SHP77 (cell line): ENCODE measurements at regions not wholly inside any gene's neighbourhood (a gene's known extent, or its start where the extent isn't known, plus 50 kb on each side); places are given as distances from the start of the nearest gene placed in this dataset.

Experiments used
- DNase-seq, 2 experiments: peaks; one replicate each; lab custom pipeline; 2025; lab: John Stamatoyannopoulos, UW

- DNase-seq, result no peak
Observed at GRCh38 chr1:98330224-98330623, 331.3 kb upstream of the SNX7 start.

DNA sequence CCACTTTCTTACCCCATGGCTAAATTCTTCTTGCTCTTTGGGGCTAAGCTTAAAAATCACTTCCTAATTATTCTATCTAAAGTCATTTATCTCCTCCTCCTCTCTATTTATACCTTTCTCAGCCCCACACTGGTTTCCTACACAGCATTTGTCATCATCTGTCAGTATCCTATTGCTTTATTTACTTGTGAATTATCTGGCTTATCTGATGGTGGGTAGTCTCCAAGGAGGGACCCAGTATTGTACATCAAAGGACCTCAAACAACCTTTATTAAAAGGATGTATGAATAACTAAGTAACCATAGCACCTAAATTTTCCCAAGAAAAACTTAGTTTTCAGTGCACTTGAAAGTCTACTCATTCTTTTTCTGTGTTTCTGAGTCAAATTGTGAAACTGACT is 332.7 kb upstream of the SNX7 start:
- DNase-seq, result no peak

DNA sequence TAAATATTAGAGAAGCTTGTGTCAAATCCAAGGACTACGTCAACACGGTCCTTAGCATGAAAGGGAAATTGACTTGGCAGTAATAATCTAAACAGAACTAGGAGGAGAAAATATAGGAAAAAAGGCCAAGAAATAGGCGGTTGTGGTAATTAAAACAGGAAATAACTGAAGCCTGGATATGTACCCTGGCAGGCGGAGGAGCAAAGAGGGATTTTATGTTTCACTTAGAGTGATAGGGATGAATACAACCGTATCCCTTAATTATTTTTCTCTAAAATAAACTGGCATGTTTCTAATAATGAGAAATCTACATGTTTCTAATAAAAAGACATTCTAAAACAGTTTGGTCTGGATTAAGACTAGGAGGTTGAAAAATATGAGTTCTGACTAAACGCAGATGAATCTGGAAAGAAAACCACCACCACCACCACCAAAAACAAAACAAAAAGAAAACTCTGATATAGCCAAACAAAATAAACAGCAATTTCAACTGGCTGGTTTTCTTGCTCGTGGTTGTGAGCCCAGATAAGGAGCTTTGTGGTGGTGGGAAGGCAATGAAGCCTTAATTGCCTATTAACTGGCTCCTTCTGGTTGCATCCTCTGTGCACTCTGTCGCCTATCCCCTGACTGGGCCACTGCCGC is 334.2 kb upstream of the SNX7 start:
- DNase-seq, result no peak

DNA sequence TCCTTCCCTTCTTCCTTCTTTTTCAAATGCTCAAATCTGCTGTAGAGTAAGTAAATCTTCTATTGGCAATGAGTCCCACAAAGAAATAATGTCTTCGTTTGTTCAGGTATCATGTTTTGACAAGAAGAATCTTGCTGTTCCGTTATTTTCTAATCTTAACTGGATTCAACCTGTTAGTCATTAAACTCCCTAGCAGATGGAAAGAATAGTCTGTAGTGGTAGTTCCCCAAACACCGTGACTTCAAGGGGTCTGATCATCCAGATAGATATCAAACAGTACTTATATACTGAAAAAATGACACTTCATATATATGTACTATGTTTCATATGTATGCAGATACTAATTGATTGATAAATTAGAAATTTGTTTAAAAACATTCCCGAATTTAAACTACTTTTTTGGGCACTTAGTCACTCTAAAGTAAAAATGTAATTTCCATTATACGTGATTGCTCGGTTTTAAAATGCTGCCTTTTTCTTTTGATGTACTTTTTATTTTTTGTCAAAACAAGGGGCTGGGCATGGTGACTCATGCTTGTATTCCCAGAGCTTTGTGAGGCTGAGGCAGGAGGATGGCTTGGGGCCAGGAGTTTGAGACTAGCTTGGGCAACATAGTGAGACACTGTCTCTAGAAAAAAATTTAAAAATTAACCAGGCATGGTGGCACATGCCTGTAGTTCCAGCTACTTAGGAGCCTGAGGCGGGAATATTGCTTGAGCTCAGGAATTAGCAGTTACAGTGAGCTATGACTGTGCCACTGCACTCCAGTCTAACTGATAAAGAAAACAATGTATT is 335.7 kb upstream of the SNX7 start:
- DNase-seq, result no peak

DNA sequence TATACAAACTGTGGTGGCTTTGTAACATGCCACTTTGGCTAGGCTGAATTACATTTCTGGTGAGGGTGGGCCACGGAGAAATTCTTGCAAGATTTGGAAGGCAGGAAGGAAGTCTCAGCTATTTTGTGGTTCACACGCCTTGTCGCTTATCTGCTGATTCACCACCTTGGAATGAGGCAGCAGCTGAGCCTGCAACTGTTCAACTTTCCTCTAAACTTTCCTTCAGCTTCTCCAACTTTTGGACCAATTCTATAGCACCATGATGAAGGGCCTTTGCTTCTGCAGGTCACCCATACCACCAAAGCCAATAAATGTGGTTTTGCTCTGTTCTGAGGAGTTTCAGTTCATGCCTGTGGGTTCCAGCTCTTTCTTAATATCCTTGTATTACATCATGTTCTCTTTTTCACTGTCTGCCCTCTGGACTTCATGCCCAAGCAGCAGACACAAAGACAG is 337.6 kb upstream of the SNX7 start:
- no peak for DNase-seq

DNA sequence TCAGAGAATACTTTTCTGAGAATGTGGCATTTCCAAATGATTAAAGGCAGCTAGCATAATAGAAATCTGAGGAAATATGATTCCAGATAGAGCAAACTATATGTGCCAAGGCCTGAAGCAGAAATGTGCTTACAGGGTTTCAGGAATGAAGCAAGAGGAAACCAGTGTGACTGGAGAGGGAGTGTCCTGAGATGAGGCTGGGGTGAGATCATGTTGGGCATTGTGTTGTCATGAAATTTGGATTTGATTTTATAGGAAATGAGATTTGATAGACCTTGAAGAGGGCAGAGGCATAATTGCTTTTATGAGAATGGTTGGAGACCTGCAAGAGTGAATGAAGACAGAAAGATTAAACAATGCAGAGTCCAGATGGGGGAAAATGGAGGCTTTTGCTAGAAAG is 338.1 kb upstream of the SNX7 start:
- no peak for DNase-seq

GRCh38 chr1:98322966-98323365 is 338.6 kb upstream of the SNX7 start:
- DNase-seq, result no peak

GRCh38 chr1:98322086-98322485 is 339.4 kb upstream of the SNX7 start:
- DNase-seq, result no peak

DNA sequence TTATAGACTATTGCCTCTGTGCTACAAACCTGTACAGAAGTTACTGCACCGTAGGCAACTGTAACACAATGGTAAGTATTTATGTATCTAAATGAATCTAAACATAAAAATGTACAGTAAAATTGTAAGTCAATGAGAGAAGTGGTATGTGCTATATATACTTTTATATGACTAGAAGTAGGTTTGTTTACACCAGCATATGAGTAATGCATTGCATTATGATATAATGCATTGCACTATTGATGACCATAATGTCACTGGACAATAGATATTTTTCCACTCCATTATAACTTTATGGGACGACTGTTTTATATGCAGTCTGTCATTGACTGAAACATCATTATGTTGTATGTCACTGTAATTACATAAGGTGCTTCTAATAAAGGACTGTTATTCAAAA is 340.3 kb upstream of the SNX7 start:
- DNase-seq, result no peak

DNA sequence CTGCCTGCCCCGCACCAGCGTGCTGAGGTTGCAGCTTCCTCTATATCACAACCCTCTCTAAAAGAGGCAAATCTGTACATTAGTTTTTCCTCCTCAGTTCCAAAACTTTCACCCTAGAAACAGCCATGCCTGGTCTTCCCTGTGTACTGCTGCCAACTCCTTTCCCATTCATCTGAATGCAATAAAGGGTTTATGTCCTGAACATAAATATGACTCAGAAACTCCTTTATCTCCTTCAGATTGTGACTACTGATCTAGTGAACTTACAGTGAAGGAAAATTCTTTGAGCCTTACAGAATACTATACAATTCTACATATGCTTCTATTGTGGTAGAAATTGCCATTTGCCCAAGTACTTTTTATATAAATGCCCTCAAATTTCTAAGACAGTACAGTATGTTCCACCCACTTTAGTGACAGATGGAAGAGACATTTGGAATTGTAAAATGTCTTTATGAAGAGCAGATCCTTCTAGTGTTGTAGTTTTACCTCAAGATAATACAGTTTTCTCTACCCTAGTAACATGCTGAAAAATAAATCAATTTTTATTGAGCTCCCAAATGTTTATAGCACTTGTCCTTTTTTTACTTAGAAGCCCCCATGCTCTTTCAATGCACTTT is 345.1 kb upstream of the SNX7 start:
- no peak for DNase-seq

DNA sequence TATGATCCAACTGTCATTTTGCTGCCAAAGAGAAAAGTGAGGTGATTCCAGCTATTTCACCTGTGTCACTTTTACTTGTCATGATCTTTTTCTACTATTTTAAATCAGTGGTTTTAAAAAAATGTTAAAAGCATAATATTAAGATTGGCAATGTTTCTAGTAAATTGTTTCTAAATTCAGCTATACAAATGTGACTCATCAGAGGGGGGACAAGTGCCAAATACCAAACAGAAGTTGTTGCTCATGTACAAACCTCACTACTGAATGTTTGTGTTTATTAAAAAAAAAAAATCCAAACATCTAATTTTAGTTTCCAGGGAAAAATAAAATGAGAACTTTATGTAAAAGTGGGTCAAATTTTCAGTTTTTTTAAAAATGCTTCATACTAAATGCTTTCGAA is 346.2 kb upstream of the SNX7 start:
- no peak for DNase-seq

GRCh38 chr1:98314601-98315000 is 346.9 kb upstream of the SNX7 start:
- no peak for DNase-seq

DNA sequence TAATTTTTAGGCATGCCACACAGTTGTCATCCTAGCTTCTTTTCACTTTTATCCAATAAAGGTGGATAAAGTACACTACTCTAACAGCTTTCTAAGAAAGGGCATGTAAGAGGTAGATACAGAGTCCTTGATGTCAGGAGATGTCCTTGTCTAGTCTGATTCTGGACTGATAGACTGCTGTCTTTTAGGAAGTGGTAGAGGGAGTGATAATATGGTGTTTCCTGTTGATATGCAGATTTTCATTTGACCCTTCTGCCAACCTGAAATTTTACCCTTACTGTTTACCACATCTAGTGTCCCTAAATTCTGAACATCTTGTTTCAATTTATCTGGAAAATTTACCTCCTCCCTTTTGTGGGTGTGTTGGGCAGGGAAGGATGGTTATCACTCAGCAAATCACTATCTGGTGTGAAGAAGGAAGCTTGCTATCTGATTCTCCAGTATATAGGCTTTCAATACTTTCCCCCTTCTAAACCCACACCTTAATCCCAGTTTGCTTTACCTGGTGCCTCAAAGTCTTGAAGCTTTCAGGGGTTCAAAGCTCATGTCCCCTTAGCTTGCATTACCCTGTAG is 354.9 kb upstream of the SNX7 start:
- no peak for DNase-seq

- no peak for DNase-seq
Observed at GRCh38 chr1:98305362-98305761, 356.2 kb upstream of the SNX7 start.

GRCh38 chr1:98304888-98305287 is 356.6 kb upstream of the SNX7 start:
- no peak for DNase-seq

GRCh38 chr1:98299861-98300260 is 361.7 kb upstream of the SNX7 start:
- DNase-seq, result no peak

- DNase-seq, result no peak
Observed at GRCh38 chr1:98299313-98299712, 362.2 kb upstream of the SNX7 start.

GRCh38 chr1:98298319-98298718 is 363.2 kb upstream of the SNX7 start:
- no peak for DNase-seq

- no peak for DNase-seq
Observed at GRCh38 chr1:98296681-98297080, 364.8 kb upstream of the SNX7 start.

GRCh38 chr1:98294127-98294526 is 367.4 kb upstream of the SNX7 start:
- DNase-seq, result no peak

DNA sequence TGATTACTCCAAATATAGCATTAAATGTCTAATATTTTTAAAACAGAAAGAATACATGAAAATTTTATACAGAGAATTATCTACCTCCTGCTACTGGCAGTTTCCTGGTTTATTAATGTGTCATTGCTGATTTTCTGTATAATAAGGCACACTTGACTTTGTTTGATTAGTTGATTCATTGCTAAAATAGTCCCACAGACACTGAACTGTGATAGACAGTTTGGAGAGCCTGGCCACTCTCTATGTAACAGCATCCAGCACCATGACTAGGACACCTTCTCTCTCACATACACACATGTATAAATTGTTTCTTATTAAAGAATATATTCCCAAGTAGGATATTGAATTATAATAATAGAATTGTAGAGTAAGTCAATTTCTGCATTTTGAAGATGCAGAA is 368.5 kb upstream of the SNX7 start:
- DNase-seq, result no peak

GRCh38 chr1:98289311-98289710 is 368.5 kb upstream of the DPYD start:
- DNase-seq, result no peak

DNA sequence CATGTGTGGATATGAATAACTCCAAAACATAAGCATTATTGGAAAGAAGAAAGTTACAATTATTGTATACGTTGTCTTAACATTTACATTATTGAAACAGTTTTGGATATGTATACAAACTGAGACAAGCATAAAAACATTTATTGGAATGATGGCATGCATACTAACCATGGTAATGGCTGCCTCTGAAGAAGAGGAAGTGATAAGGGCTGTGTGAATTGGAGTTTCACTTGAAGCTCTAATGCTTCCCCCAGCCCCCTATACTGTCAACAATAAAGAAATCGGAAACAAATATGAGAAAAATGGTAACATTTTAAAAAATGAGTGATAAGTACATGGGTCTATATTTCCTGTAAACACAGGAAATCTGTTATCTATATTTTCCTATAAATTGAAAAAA is 367.7 kb upstream of the DPYD start:
- no peak for DNase-seq
